AG09319 (cell line): ENCODE measurements at regions not wholly inside any gene's neighbourhood (a gene's known extent, or its start where the extent isn't known, plus 50 kb on each side); places are given as distances from the start of the nearest gene placed in this dataset.

Source experiments
- DNase-seq: peaks from one replicate; pipeline ENCODE4 v3.0.0-alpha.2; 2010; ENCODE audit warnings: low read depth; ENCODE audit errors: extremely low read depth
- CTCF ChIP-seq: IDR thresholded peaks from 2 replicates; pipeline ENCODE4 v1.5.1; 2011; ENCODE audit warnings: low read depth, mild to moderate bottlenecking, inconsistent platforms, low read length, moderate library complexity

DNA sequence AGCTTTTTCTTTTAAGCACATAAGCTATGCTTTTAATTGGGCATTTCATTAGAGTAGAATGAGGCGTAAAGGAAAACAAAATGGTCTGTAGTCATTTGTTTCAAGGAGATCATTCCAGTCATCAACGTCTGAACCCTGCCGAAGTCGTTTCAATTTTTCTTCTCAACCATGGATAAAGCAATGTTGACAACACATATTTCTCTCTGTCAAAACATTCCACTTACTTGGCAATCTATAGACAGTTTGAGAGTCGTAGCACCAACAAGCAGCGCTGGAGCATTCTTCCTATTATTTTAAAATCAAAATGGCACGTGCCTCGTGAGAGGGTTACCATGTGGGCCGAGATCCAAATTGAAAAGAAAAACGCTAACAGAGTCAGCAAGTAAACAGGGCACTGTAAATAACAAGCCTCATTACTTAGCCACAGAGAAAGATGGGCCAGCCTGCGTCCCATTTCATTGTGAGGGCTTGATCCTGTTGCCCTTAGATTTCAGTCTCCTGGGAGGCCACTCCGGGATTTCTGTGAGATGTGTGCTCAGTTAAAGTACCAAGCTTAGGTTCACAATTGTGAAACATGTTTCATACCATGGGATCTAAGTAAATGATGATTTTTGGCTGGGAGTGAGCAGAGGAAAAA is 422.9 kb downstream of the DTWD2 start:
- no peak for TF ChIP-seq CTCF
- DNase-seq = no peak

GRCh38 chr5:118561971-118562370 is 426.4 kb downstream of the DTWD2 start:
- TF ChIP-seq CTCF = no peak
- DNase-seq = no peak

GRCh38 chr5:118561235-118561634 is 427.1 kb downstream of the DTWD2 start:
- DNase-seq = no peak
- TF ChIP-seq CTCF = no peak

DNA sequence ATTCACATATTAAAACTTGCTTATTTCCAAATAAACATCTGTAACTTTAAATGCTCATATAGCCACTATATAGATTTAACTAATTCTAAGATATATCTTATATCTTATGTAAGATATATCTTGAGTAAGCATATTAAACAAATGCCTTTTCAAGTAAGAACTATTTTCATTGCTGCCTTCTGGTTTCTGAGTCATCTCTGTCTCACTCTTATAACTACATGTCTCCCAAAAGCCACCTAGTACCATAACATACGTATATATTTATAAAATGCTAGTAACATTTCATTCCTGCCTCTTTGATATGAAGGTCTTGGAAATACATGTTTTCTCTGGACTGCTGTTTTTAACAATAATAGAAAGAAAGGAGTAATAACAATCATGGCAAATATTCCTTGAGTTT is 429.5 kb downstream of the DTWD2 start:
- no peak for TF ChIP-seq CTCF
- DNase-seq = no peak

DNA sequence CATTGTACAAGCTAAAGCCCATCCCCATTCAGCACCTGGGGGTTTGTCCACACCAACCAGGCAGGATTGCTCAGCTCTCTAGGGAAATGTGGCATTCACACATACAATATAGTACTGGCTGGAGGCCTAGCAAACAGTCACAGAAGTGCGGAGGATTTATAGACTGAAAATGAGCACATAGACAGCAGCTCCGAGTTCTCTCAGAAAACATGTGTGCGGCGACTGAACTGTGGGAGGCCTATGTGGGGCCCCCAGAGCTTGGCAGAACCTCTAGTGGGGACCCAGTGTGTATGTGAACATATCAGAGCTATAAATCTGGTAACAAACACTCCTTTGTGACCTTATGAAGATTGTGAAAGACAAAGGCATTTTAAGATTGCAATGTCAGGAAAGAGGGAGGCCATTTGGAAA is 431.1 kb downstream of the DTWD2 start:
- DNase-seq = no peak
- no peak for TF ChIP-seq CTCF

DNA sequence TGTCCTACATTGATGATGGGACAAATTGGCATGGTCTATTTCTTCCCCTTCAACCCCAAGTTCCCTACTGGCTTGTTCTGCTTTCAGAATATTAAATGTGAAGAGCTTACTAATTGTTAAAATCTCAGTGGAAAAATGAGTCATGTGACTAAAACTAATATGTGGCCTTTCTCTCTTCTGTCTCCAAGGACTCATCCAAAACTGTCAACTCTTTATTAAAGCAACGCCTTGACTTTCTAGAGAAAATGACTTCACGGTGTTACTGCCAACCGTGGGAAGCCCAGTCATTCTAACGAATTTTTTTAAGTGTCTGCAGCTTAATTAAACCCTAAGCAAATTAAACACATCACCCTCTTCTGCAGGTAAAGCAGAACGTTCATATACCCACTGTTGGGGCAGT is 431.6 kb downstream of the DTWD2 start:
- no peak for DNase-seq
- TF ChIP-seq CTCF = no peak

DNA sequence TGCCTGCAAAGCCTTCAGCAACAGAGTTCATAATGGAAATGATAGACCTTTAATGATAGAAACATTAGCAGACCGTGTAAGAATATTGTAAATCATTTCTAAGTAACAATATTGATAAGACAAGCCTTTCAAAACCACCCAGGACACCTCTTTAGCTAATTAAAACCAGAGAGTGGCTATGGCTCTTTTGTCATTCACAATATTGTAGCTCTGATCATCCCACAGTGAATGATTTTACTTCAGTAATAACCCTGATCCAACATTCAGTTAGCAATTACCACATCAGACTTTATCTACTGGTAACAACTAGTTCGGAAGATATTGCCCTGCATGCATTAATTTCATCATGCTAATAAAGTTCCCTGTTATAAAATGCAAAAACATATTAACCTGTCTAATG is 432.6 kb downstream of the DTWD2 start:
- TF ChIP-seq CTCF = no peak
- DNase-seq = no peak
